IMR-90 (cell line): ENCODE measurements at regions not wholly inside any gene's neighbourhood (a gene's known extent, or its start where the extent isn't known, plus 50 kb on each side); places are given as distances from the start of the nearest gene placed in this dataset.

Experiments used
- ATAC-seq: fragments of 200-7000 bp; cut with Tn5 transposase; 2 replicates; pipeline ENCODE4 v1.9.1; 2020; ENCODE audit warnings: low read depth, mild to moderate bottlenecking, moderate library complexity
- BruUV-seq: library from RNA; stranded (reverse); fragments of 400-500 nt; replicated peaks from 2 replicates; lab custom pipeline; 2021; lab: Mats Ljungman, UMichigan
- CTCF ChIA-PET: fragments of 300-600 bp; formaldehyde crosslinking; extraction: SDS; loops from one replicate; lab custom pipeline; 2021; ENCODE audit warnings: antibody characterized with exemption; lab: Yijun Ruan, JAX
- POLR2A ChIA-PET: fragments of 300-600 bp; sonication (Branson Sonifier 250); formaldehyde crosslinking; loops from one replicate; lab custom pipeline; 2022; ENCODE audit warnings: antibody characterized with exemption; ENCODE audit not compliant: unreplicated experiment; lab: Charles Lee
- DNase-seq: peaks from one replicate; pipeline ENCODE4 v3.0.0; 2013
- H2AFZ ChIP-seq: replicated peaks from 2 replicates; pipeline ENCODE3; 2013; ENCODE audit warnings: low read length, mild to moderate bottlenecking; ENCODE audit not compliant: poor library complexity
- H2AK5ac ChIP-seq: 2 replicates; pipeline ENCODE4 v1.6.1; 2013; ENCODE audit warnings: low read depth, low read length, inconsistent platforms
- H2AK9ac ChIP-seq: replicated peaks from 2 replicates; pipeline ENCODE3; 2013; ENCODE audit warnings: mild to moderate bottlenecking, low read depth, low read length, moderate library complexity; ENCODE audit not compliant: poor library complexity
- H2BK120ac ChIP-seq: 2 replicates; pipeline ENCODE4 v1.6.1; 2013; ENCODE audit warnings: low read depth, low read length, inconsistent platforms
- H2BK15ac ChIP-seq: 3 replicates; pipeline ENCODE4 v1.6.1; 2013; ENCODE audit warnings: low read depth, low read length, inconsistent platforms
- H2BK20ac ChIP-seq: 2 replicates; pipeline ENCODE4 v1.6.1; 2013; ENCODE audit warnings: low read depth, mild to moderate bottlenecking, inconsistent platforms, low read length, moderate library complexity
- H2BK5ac ChIP-seq: 2 replicates; pipeline ENCODE4 v1.6.1; 2013; ENCODE audit warnings: mild to moderate bottlenecking, low read depth, low read length, inconsistent platforms; ENCODE audit not compliant: poor library complexity, severe bottlenecking
- H3K14ac ChIP-seq: replicated peaks from 2 replicates; pipeline ENCODE4 v1.6.1; 2013; ENCODE audit warnings: low read depth, low read length, inconsistent platforms
- H3K18ac ChIP-seq: 2 replicates; pipeline ENCODE4 v1.6.1; 2013; ENCODE audit warnings: low read depth, low read length, control low read depth
- H3K23ac ChIP-seq: 2 replicates; pipeline ENCODE4 v1.6.1; 2013; ENCODE audit warnings: low read depth, low read length, inconsistent platforms
- H3K27ac ChIP-seq: 2 replicates; pipeline ENCODE4 v1.5.1; 2013; ENCODE audit warnings: mild to moderate bottlenecking, control low read depth, low read length; ENCODE audit not compliant: insufficient read depth
- H3K27me3 ChIP-seq: 2 replicates; pipeline ENCODE4 v1.6.1; 2013; ENCODE audit warnings: low read length; ENCODE audit not compliant: control insufficient read depth, insufficient read depth
- H3K36me3 ChIP-seq: 2 replicates; pipeline ENCODE4 v1.6.1; 2013; ENCODE audit warnings: low read length, mixed read lengths; ENCODE audit not compliant: control insufficient read depth, insufficient read depth
- H3K4ac ChIP-seq: 2 replicates; pipeline ENCODE4 v1.6.1; 2013; ENCODE audit warnings: low read depth, low read length, inconsistent platforms
- H3K4me1 ChIP-seq: 2 replicates; pipeline ENCODE4 v1.6.1; 2013; ENCODE audit warnings: low read length, mixed read lengths; ENCODE audit not compliant: control insufficient read depth, insufficient read depth
- H3K4me2 ChIP-seq: 2 replicates; pipeline ENCODE4 v1.6.1; 2013; ENCODE audit warnings: low read depth, mild to moderate bottlenecking, control low read depth, low read length, moderate library complexity
- H3K4me3 ChIP-seq: 2 replicates; pipeline ENCODE4 v1.5.1; 2013; ENCODE audit warnings: low read depth, mild to moderate bottlenecking, control low read depth, low read length, moderate library complexity; ENCODE audit not compliant: insufficient read depth
- H3K56ac ChIP-seq: 2 replicates; pipeline ENCODE4 v1.6.1; 2013; ENCODE audit warnings: low read length, inconsistent platforms; ENCODE audit not compliant: insufficient read depth; ENCODE audit errors: extremely low read depth
- H3K79me1 ChIP-seq, 2 experiments: 2 replicates each; pipeline ENCODE4 v1.6.1; 2013; ENCODE audit warnings: low read length in 2 of 2, inconsistent platforms in 1 of 2, low read depth in 1 of 2
- H3K9ac ChIP-seq: 2 replicates; pipeline ENCODE4 v1.6.1; 2013; ENCODE audit warnings: low read depth, low read length, control low read depth
- H3K9me1 ChIP-seq: 2 replicates; pipeline ENCODE4 v1.6.1; 2013; ENCODE audit warnings: low read length, inconsistent platforms; ENCODE audit not compliant: insufficient read depth
- H3K9me3 ChIP-seq: 2 replicates; pipeline ENCODE4 v1.6.1; 2013; ENCODE audit warnings: low read length; ENCODE audit not compliant: control insufficient read depth, insufficient read depth
- H4K20me1 ChIP-seq: 2 replicates; pipeline ENCODE4 v1.6.1; 2013; ENCODE audit warnings: low read length, inconsistent platforms; ENCODE audit not compliant: insufficient read depth
- H4K5ac ChIP-seq: 2 replicates; pipeline ENCODE4 v1.6.1; 2013; ENCODE audit warnings: mild to moderate bottlenecking, low read depth, low read length, control low read depth
- H4K8ac ChIP-seq, 2 experiments: 2 replicates each; pipeline ENCODE4 v1.6.1; 2013; ENCODE audit warnings: low read depth in 2 of 2, low read length in 2 of 2, control low read depth in 1 of 2, inconsistent platforms in 1 of 2
- H4K91ac ChIP-seq: 2 replicates; pipeline ENCODE4 v1.6.1; 2013; ENCODE audit warnings: low read depth, low read length, inconsistent platforms; ENCODE audit not compliant: insufficient read depth
- BHLHE40 ChIP-seq: fragments of 150-350 bp; IDR thresholded peaks from 2 replicates; pipeline ENCODE4 v1.6.1; 2016; ENCODE audit warnings: mild to moderate bottlenecking, low read depth, low read length
- CEBPB ChIP-seq: IDR thresholded peaks from 2 replicates; pipeline ENCODE4 v1.6.1; 2012; ENCODE audit warnings: low read depth, low read length, improper control_type of control experiment
- CHD1 ChIP-seq: IDR thresholded peaks from 2 replicates; pipeline ENCODE4 v1.6.1; 2012; ENCODE audit warnings: low read depth, low read length, improper control_type of control experiment
- CTCF ChIP-seq: conservative IDR thresholded peaks from 2 replicates; pipeline ENCODE4 v1.5.1; 2012; ENCODE audit warnings: mild to moderate bottlenecking, low read depth, low read length, improper control_type of control experiment
- FOS ChIP-seq: fragments of 150-350 bp; IDR thresholded peaks from 2 replicates; pipeline ENCODE4 v1.6.1; 2016; ENCODE audit warnings: low read depth, low read length
- MAFK ChIP-seq: IDR thresholded peaks from 2 replicates; pipeline ENCODE4 v1.6.1; 2012; ENCODE audit warnings: low read depth, low read length, improper control_type of control experiment
- MAZ ChIP-seq: IDR thresholded peaks from 2 replicates; pipeline ENCODE4 v1.6.1; 2012; ENCODE audit warnings: low read depth, mild to moderate bottlenecking, low read length, improper control_type of control experiment, moderate library complexity, borderline replicate concordance
- MXI1 ChIP-seq: IDR thresholded peaks from 2 replicates; pipeline ENCODE4 v1.6.1; 2012; ENCODE audit warnings: low read depth, mild to moderate bottlenecking, low read length, moderate library complexity, borderline replicate concordance
- NFE2L2 ChIP-seq: fragments of 150-350 bp; IDR thresholded peaks from 2 replicates; pipeline ENCODE4 v1.6.1; 2016; ENCODE audit warnings: low read depth, mild to moderate bottlenecking, low read length
- POLR2A ChIP-seq: IDR thresholded peaks from 2 replicates; pipeline ENCODE4 v1.6.1; 2012; ENCODE audit warnings: mild to moderate bottlenecking, low read depth, low read length
- RAD21 ChIP-seq: IDR thresholded peaks from 2 replicates; pipeline ENCODE4 v1.6.1; 2012; ENCODE audit warnings: low read length, improper control_type of control experiment
- RCOR1 ChIP-seq: IDR thresholded peaks from 2 replicates; pipeline ENCODE4 v1.6.1; 2012; ENCODE audit warnings: mild to moderate bottlenecking, low read length, improper control_type of control experiment; ENCODE audit not compliant: insufficient replicate concordance
- RFX5 ChIP-seq: IDR thresholded peaks from 2 replicates; pipeline ENCODE4 v1.8.0; 2012; ENCODE audit warnings: low read depth, mild to moderate bottlenecking, low read length, moderate library complexity
- SMC3 ChIP-seq: fragments of 150-350 bp; IDR thresholded peaks from 2 replicates; pipeline ENCODE4 v1.6.1; 2016; ENCODE audit warnings: low read depth, mild to moderate bottlenecking, antibody characterized with exemption, low read length, moderate library complexity
- WGBS, 2 experiments: methylation state at CpG; one replicate each; pipeline versions ENCODE4 v1.1.5 to v1.1.7; 2013; ENCODE audit warnings: missing lambda C conversion rate in 2 of 2; ENCODE audit not compliant: insufficient read length in 1 of 2; ENCODE audit errors: extremely low coverage in 2 of 2; 5-methylcytosine and 5-hydroxymethylcytosine counted together
- dilution Hi-C: fragments of 300-500 bp; cut with HindIII; formaldehyde crosslinking; loops from one replicate; pipeline ENCODE4 v1.14.3; 2018; ENCODE audit warnings: low sequenced_read_pairs; ENCODE audit not compliant: unreplicated experiment
- in situ Hi-C: fragments of 300-500 bp; cut with MboI; formaldehyde crosslinking; loops from 3 replicates; pipeline ENCODE4 v1.14.3; 2019; ENCODE audit warnings: low sequenced_read_pairs, inconsistent platforms, mixed read lengths
- intact Hi-C: fragments of 100-400 bp; cut with micrococcal nuclease; formaldehyde crosslinking; loops from 2 replicates; pipeline ENCODE4 v1.10.0; 2022
- TF ChIP-seq, protein P1 (sequence below): fragments of 150-350 bp; IDR thresholded peaks from 2 replicates; pipeline ENCODE4 v1.6.1; 2017; ENCODE audit warnings: mild to moderate bottlenecking, antibody characterized with exemption, low read length, low read depth
- TF ChIP-seq, protein P2 (sequence below): fragments of 150-350 bp; IDR thresholded peaks from 2 replicates; pipeline ENCODE4 v1.6.1; 2016; ENCODE audit warnings: low read depth, mild to moderate bottlenecking, low read length, moderate library complexity, borderline replicate concordance

- intact Hi-C loops (no loop called here), dilution Hi-C loops (no loop called here), in situ Hi-C loops (no loop called here)
- Histone ChIP-seq H3K9me3 (no peaks in the 10 kb centered on the region; the same call in 1 of the 2 replicates), H4K5ac (no peak overlapping the region), H4K8ac (no peak overlapping the region), H3K36me3 (no peaks in the 10 kb centered on the region), H3K9ac (no peak overlapping the region), H2BK15ac (no peak overlapping the region), H2AK9ac (no peak overlapping the region), H3K14ac (no peak overlapping the region), H2BK5ac (no peak overlapping the region), H2BK120ac (no peak overlapping the region), H3K27me3 (no peaks in the 10 kb centered on the region; the same call in 1 of the 2 replicates), H2AK5ac (no peak overlapping the region), H3K9me1 (no peaks in the 10 kb centered on the region), H2AFZ (no peak overlapping the region), H3K79me1 (no peaks in the 10 kb centered on the region), H3K18ac (no peak overlapping the region; the same call in 1 of the 2 replicates), H3K4ac (no peak overlapping the region), H3K23ac (no peak overlapping the region), H4K20me1 (no peaks in the 10 kb centered on the region), H3K4me3 (no peak overlapping the region), H3K27ac (peak overlapping the region; percentile 26; the same call in 1 of the 2 replicates), H3K4me1 (peaks cover 2% of the 10 kb centered on the region; the same call in 1 of the 2 replicates), H3K4me2 (peak overlapping the region; percentile 12; the same call in 1 of the 2 replicates), H2BK20ac (no peak overlapping the region), H3K56ac (no peak overlapping the region), H4K91ac (no peak overlapping the region)
- BruUV-seq: no TSS peak
- ATAC-seq (no peak), DNase-seq (no peak)
- no CpG with 5 or more reads among the region's 3 CpGs for WGBS, 2 experiments
- TF ChIP-seq POLR2A (no peak), CHD1 (no peak), CTCF (no peak), MXI1 (no peak), RFX5 (no peak), FOS (no peak), BHLHE40 (no peak), MAFK (no peak), SMC3 (no peak), NFE2L2 (no peak), MAZ (no peak), RCOR1 (no peak), CEBPB (no peak), RAD21 (no peak)
- TF ChIP-seq, protein P1, sequence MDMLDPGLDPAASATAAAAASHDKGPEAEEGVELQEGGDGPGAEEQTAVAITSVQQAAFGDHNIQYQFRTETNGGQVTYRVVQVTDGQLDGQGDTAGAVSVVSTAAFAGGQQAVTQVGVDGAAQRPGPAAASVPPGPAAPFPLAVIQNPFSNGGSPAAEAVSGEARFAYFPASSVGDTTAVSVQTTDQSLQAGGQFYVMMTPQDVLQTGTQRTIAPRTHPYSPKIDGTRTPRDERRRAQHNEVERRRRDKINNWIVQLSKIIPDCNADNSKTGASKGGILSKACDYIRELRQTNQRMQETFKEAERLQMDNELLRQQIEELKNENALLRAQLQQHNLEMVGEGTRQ: no peak
- TF ChIP-seq, protein P2, sequence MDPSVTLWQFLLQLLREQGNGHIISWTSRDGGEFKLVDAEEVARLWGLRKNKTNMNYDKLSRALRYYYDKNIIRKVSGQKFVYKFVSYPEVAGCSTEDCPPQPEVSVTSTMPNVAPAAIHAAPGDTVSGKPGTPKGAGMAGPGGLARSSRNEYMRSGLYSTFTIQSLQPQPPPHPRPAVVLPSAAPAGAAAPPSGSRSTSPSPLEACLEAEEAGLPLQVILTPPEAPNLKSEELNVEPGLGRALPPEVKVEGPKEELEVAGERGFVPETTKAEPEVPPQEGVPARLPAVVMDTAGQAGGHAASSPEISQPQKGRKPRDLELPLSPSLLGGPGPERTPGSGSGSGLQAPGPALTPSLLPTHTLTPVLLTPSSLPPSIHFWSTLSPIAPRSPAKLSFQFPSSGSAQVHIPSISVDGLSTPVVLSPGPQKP: no peak
- ChIA-PET CTCF (no interaction called here), POLR2A (no interaction called here)
Measured at GRCh38 chr18:6610466-6610865, 119.0 kb upstream of the ARHGAP28 start.
